DND-41 (cell line): ENCODE measurements at regions not wholly inside any gene's neighbourhood (a gene's known extent, or its start where the extent isn't known, plus 50 kb on each side); places are given as distances from the start of the nearest gene placed in this dataset.
A peak's percentile ranks its signal among the peaks of the same experiment; 100 is the strongest.

Source experiments
- ATAC-seq: fragments of 200-7000 bp; cut with Tn5 transposase; 3 replicates; pipeline ENCODE4 v1.9.1; 2021; ENCODE audit warnings: low read depth; ENCODE audit not compliant: insufficient read depth
- DNase-seq: peaks from one replicate; pipeline ENCODE4 v3.0.0-alpha.2; 2020
- H2AFZ ChIP-seq: 2 replicates; pipeline ENCODE4 v1.6.0; 2012; ENCODE audit warnings: low read depth, low read length
- H3K27ac ChIP-seq: 2 replicates; pipeline ENCODE4 v1.5.1; 2012; ENCODE audit warnings: low read length, inconsistent platforms
- H3K27me3 ChIP-seq: fragments of 200-600 bp; sonication (generic); 2 replicates; pipeline ENCODE4 v1.6.0; 2012; ENCODE audit warnings: low read length, mild to moderate bottlenecking, inconsistent platforms; ENCODE audit not compliant: insufficient read depth, poor library complexity
- H3K36me3 ChIP-seq: 2 replicates; pipeline ENCODE4 v1.5.1; 2012; ENCODE audit warnings: low read length, inconsistent platforms; ENCODE audit not compliant: insufficient read depth
- H3K4me1 ChIP-seq: 2 replicates; pipeline ENCODE4 v1.5.1; 2012; ENCODE audit warnings: mild to moderate bottlenecking, low read length; ENCODE audit not compliant: insufficient read depth
- H3K4me2 ChIP-seq: 2 replicates; pipeline ENCODE4 v1.6.0; 2012; ENCODE audit warnings: mild to moderate bottlenecking, moderate library complexity, low read length, inconsistent platforms; ENCODE audit not compliant: insufficient read depth
- H3K4me3 ChIP-seq, 2 experiments: fragments of 200-600 bp in 1 of 2; shearing (Covaris generic) in 1 of 2; 2 replicates each; pipeline ENCODE4 v1.5.1; 2012 to 2016; ENCODE audit warnings: inconsistent platforms in 2 of 2, low read length in 2 of 2, mild to moderate bottlenecking in 2 of 2, low read depth in 1 of 2, moderate library complexity in 1 of 2
- H3K79me2 ChIP-seq: 2 replicates; pipeline ENCODE4 v1.6.0; 2012; ENCODE audit warnings: low read length, inconsistent platforms; ENCODE audit not compliant: insufficient read depth
- H3K9ac ChIP-seq: 2 replicates; pipeline ENCODE4 v1.6.0; 2012; ENCODE audit warnings: low read depth, mild to moderate bottlenecking, inconsistent platforms, low read length, moderate library complexity
- H3K9me3 ChIP-seq: 2 replicates; pipeline ENCODE4 v1.5.1; 2012; ENCODE audit warnings: low read length, moderate library complexity, mild to moderate bottlenecking, inconsistent platforms; ENCODE audit not compliant: insufficient read depth, severe bottlenecking
- H4K20me1 ChIP-seq: 2 replicates; pipeline ENCODE4 v1.6.0; 2012; ENCODE audit warnings: low read length; ENCODE audit not compliant: insufficient read depth
- CTCF ChIP-seq: IDR thresholded peaks from 2 replicates; pipeline ENCODE4 v1.5.1; 2012; ENCODE audit warnings: borderline replicate concordance, low read length, moderate library complexity, mild to moderate bottlenecking; ENCODE audit not compliant: poor library complexity, severe bottlenecking; ENCODE audit errors: extremely low read depth
- EZH2 ChIP-seq: IDR thresholded peaks from 3 replicates; pipeline ENCODE4 v1.6.1; 2012; ENCODE audit warnings: borderline replicate concordance, low read depth, mild to moderate bottlenecking, moderate library complexity, low read length, inconsistent platforms; ENCODE audit not compliant: severe bottlenecking

GRCh38 chr17:56678249-56679114, 85.0 kb downstream of the NOG start:
- Histone ChIP-seq H2AFZ (no peak overlapping the region), H3K36me3 (no peaks in the 10 kb centered on the region), H3K4me1 (peaks cover 72% of the 10 kb centered on the region), H3K27me3 (peaks cover 33% of the 10 kb centered on the region), H3K27ac (no peak overlapping the region), H4K20me1 (peaks cover 5% of the 10 kb centered on the region; the same call in 1 of the 2 replicates), H3K4me2 (no peak overlapping the region), H3K9ac (no peak overlapping the region), H3K4me3 (no peak overlapping the region), H3K79me2 (no peaks in the 10 kb centered on the region), H3K9me3 (no peaks in the 10 kb centered on the region)
- no peak for ATAC-seq
- TF ChIP-seq CTCF = no peak
- TF ChIP-seq EZH2 = no peak
- no peak for DNase-seq

- Histone ChIP-seq H3K27me3 (peaks cover 31% of the 10 kb centered on the region), H3K4me1 (peaks cover 77% of the 10 kb centered on the region), H3K4me2 (peak overlapping the region; percentile 26; the same call in 1 of the 2 replicates), H2AFZ (no peak overlapping the region), H3K9me3 (no peaks in the 10 kb centered on the region), H3K36me3 (no peaks in the 10 kb centered on the region), H3K4me3 (no peak overlapping the region), H3K27ac (no peak overlapping the region), H3K9ac (no peak overlapping the region), H3K79me2 (no peaks in the 10 kb centered on the region), H4K20me1 (peaks cover 5% of the 10 kb centered on the region; the same call in 1 of the 2 replicates)
- ATAC-seq (no peak), DNase-seq (peak; percentile 11)
- no peak for TF ChIP-seq EZH2
- peak; percentile 67 for TF ChIP-seq CTCF
These were observed 85.7 kb downstream of the NOG start for GRCh38 chr17:56679115-56679776.

GRCh38 chr17:56679777-56680422, 86.4 kb downstream of the NOG start:
- peak; percentile 60 for DNase-seq
- TF ChIP-seq EZH2 = no peak
- no peak for TF ChIP-seq CTCF

More at GRCh38 chr17:56679777-56680422, 86.4 kb downstream of the NOG start:
- Histone ChIP-seq H3K4me1 (peaks cover 77% of the 10 kb centered on the region), H3K36me3 (no peaks in the 10 kb centered on the region), H3K9me3 (no peaks in the 10 kb centered on the region), H3K27ac (peak overlapping the region; percentile 13; the same call in 1 of the 2 replicates), H4K20me1 (peaks cover 5% of the 10 kb centered on the region; the same call in 1 of the 2 replicates), H3K79me2 (no peaks in the 10 kb centered on the region), H3K4me2 (peak overlapping the region; percentile 26; the same call in 1 of the 2 replicates), H2AFZ (no peak overlapping the region), H3K9ac (no peak overlapping the region), H3K4me3 (no peak overlapping the region), H3K27me3 (peaks cover 25% of the 10 kb centered on the region)
- ATAC-seq = peak; percentile 56
